ENCODE measurements at regions not wholly inside any gene's neighbourhood (a gene's known extent, or its start where the extent isn't known, plus 50 kb on each side); places are given as distances from the start of the nearest gene placed in this dataset.

DNA sequence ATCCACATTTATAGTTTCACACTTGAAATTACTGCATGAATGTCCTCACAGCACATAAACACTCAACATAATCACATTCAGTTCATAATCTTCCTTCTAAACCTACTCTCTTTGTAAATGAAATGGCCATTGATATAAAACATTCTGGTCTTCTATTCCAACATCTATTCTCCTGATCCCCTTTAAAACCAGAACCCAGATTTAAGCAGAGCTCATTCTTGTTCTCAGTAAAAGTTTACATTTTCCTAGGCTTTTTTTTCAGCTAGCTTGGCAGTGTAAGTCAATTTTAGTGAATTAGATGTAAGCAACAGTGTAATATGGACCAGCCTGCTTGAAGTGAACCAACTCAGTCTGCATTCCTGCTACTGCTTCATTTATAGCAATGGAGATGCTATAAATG, 460.7 kb upstream of the RGS18 start:
- intact Hi-C loops (cut with DNase I; ENCODE audit: low total_unique reads), result no loop called here
- H3K36me3 ChIP-seq, result no peaks in the 10 kb centered on the region
- H3K4me1 ChIP-seq, result no peaks in the 10 kb centered on the region
- H3K27me3 ChIP-seq, result no peaks in the 10 kb centered on the region
- no peak for DNase-seq (ENCODE audit: low spot score in 2 of 2)
- TF ChIP-seq POLR2AphosphoS5 (IDR thresholded peaks at IDR 0.05), result no peak
- TF ChIP-seq POLR2A (IDR thresholded peaks at IDR 0.05), result no peak
- H3K4me3 ChIP-seq, result no peak overlapping the region
- no peaks in the 10 kb centered on the region for H3K9me3 ChIP-seq
- no peak overlapping the region for H3K27ac ChIP-seq

DNA sequence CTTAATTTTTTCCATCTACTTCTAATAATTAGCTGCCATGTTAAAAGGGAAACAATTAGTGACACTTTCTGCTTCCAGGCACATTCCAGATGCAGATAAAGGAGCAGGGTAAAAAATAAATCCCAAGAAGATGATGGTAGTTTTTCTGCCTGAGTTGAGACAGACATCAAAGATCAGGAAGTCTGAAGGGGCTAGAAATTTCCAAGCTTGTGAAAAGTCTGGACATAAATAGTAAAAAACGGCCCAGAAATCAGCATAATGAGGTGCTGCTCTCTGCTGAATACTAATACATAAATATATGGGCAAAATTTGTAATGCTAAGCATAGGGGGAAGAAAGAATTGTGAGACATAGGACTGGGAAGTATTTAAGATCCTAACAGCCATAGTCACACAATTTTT, 460.0 kb upstream of the RGS18 start:
- no peak overlapping the region for H3K4me3 ChIP-seq
- H3K4me1 ChIP-seq, result no peaks in the 10 kb centered on the region
- no peak for DNase-seq (ENCODE audit: low spot score in 2 of 2)
- intact Hi-C loops (cut with DNase I; ENCODE audit: low total_unique reads), result no loop called here
- TF ChIP-seq POLR2AphosphoS5 (IDR thresholded peaks at IDR 0.05), result no peak
- TF ChIP-seq, protein P1, sequence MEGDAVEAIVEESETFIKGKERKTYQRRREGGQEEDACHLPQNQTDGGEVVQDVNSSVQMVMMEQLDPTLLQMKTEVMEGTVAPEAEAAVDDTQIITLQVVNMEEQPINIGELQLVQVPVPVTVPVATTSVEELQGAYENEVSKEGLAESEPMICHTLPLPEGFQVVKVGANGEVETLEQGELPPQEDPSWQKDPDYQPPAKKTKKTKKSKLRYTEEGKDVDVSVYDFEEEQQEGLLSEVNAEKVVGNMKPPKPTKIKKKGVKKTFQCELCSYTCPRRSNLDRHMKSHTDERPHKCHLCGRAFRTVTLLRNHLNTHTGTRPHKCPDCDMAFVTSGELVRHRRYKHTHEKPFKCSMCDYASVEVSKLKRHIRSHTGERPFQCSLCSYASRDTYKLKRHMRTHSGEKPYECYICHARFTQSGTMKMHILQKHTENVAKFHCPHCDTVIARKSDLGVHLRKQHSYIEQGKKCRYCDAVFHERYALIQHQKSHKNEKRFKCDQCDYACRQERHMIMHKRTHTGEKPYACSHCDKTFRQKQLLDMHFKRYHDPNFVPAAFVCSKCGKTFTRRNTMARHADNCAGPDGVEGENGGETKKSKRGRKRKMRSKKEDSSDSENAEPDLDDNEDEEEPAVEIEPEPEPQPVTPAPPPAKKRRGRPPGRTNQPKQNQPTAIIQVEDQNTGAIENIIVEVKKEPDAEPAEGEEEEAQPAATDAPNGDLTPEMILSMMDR (IDR thresholded peaks at IDR 0.05), result no peak
- no peak for TF ChIP-seq POLR2A (IDR thresholded peaks at IDR 0.05)
- no peaks in the 10 kb centered on the region for H3K36me3 ChIP-seq
- no peak overlapping the region for H3K27ac ChIP-seq
- no peaks in the 10 kb centered on the region for H3K9me3 ChIP-seq
- no peaks in the 10 kb centered on the region for H3K27me3 ChIP-seq

DNA sequence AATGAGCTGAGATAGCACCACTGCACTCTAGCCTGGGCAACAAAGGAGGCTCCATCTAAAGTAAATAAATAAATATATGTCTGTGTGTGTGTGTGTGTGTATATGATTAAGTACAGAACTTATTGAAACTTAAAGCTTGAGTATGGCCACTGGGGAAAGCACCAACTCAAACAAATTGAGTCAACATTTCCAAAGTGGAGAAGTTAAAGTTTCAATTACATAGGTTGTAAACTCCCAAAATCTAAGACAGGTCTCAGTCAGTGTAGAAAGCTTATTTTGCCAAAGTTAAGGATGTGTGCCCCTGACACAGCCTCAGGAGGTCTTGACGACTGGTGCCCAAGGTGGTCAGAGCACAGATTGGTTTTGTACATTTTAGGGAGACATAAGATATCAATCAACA, 458.9 kb upstream of the RGS18 start:
- TF ChIP-seq POLR2AphosphoS5 (IDR thresholded peaks at IDR 0.05) (no peak), POLR2A (IDR thresholded peaks at IDR 0.05) (no peak)
- TF ChIP-seq, protein P1 (IDR thresholded peaks at IDR 0.05), result no peak
- intact Hi-C loops (cut with DNase I; ENCODE audit: low total_unique reads), result no loop called here
- Histone ChIP-seq H3K27ac (no peak overlapping the region), H3K9me3 (no peaks in the 10 kb centered on the region), H3K4me3 (no peak overlapping the region), H3K36me3 (no peaks in the 10 kb centered on the region), H3K4me1 (no peaks in the 10 kb centered on the region), H3K27me3 (no peaks in the 10 kb centered on the region)
- DNase-seq (ENCODE audit: low spot score in 2 of 2), result no peak

DNA sequence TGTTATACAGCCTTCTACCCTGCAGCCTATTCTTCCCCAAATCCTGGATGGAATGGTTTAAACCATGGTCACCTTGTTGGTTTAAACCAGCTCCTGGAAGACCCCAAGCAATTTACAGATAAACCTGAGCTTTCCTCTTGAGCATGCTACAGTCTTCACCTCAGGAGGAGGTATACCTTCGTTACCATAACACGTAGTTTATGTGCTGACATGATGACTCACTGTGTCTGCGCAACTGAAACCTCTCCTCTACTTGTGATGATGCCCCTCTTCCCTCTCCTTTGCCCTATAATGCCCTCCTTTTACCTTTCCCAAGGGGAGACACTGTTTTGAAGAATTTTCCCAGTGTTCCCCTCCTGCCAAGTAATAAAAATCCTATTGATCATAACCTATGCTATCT, 457.3 kb upstream of the RGS18 start:
- Histone ChIP-seq H3K9me3 (no peaks in the 10 kb centered on the region), H3K27ac (no peak overlapping the region), H3K36me3 (no peaks in the 10 kb centered on the region), H3K4me3 (no peak overlapping the region), H3K27me3 (no peaks in the 10 kb centered on the region), H3K4me1 (no peaks in the 10 kb centered on the region)
- TF ChIP-seq POLR2AphosphoS5 (IDR thresholded peaks at IDR 0.05), result no peak
- TF ChIP-seq POLR2A (IDR thresholded peaks at IDR 0.05), result no peak
- TF ChIP-seq, protein P1 (IDR thresholded peaks at IDR 0.05), result no peak
- DNase-seq (ENCODE audit: low spot score in 2 of 2), result no peak
- intact Hi-C loops (cut with DNase I; ENCODE audit: low total_unique reads), result no loop called here

DNA sequence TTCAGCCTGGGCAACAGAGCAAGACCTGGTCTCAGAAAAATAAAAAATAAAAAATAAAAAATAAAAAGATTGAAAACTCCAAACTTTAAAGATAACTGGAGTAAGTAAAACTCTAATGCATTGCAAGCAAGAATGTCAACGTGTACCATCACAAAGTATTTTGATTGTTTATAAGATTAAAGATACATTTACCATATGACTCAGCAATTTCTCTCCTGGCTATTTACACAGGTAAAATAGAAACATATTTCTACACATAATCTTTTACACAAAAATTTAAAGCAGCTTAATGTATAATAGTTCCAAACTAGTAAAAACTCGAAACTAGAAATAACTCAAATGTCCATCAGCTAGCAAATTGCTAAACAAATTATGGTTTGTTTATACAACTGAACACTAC, 456.1 kb upstream of the RGS18 start:
- H3K36me3 ChIP-seq, result no peaks in the 10 kb centered on the region
- intact Hi-C loops (cut with DNase I; ENCODE audit: low total_unique reads), result no loop called here
- H3K9me3 ChIP-seq, result no peaks in the 10 kb centered on the region
- no peak overlapping the region for H3K4me3 ChIP-seq
- no peak for DNase-seq (ENCODE audit: low spot score in 2 of 2)
- H3K4me1 ChIP-seq, result no peaks in the 10 kb centered on the region
- TF ChIP-seq POLR2AphosphoS5 (IDR thresholded peaks at IDR 0.05), result no peak
- TF ChIP-seq POLR2A (IDR thresholded peaks at IDR 0.05), result no peak
- TF ChIP-seq, protein P1 (IDR thresholded peaks at IDR 0.05), result no peak
- H3K27me3 ChIP-seq, result no peaks in the 10 kb centered on the region
- H3K27ac ChIP-seq, result no peak overlapping the region

DNA sequence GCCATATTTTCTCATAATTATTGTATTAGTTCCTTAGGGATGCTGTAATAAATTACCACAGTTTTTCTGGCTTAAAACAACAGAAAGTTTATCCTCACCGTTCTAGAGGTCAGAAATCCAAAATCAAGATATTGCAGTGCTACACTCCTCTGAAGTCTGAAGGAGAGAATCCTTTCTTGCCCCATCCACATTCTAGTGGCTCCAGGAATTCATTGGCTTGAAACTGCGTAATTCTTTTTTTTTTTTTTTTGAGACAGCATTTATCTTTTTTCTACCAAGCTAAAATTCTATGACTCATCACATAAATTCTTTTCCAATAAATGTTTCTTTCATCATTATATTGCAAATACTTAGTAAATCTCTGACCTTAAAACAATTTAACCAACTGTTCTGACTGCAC, 451.0 kb upstream of the RGS18 start:
- TF ChIP-seq POLR2A (IDR thresholded peaks at IDR 0.05) (no peak), POLR2AphosphoS5 (IDR thresholded peaks at IDR 0.05) (no peak)
- TF ChIP-seq, protein P1 (IDR thresholded peaks at IDR 0.05), result no peak
- H3K4me3 ChIP-seq, result no peak overlapping the region
- H3K9me3 ChIP-seq, result no peaks in the 10 kb centered on the region
- H3K36me3 ChIP-seq, result no peaks in the 10 kb centered on the region
- intact Hi-C loops (cut with DNase I; ENCODE audit: low total_unique reads), result no loop called here
- H3K27ac ChIP-seq, result no peak overlapping the region
- no peak for DNase-seq (ENCODE audit: low spot score in 2 of 2)
- no peaks in the 10 kb centered on the region for H3K27me3 ChIP-seq
- H3K4me1 ChIP-seq, result no peaks in the 10 kb centered on the region
